Activated CD4-positive, alpha-beta T cell treated with anti-CD3 and anti-CD28 coated beads, Interleukin-10, Interleukin-2, amounts not matched to agents 100 ng/mL and 50 ng/mL, durations not matched to agents 16 hours and 8 hours (primary cell): ENCODE measurements at regions not wholly inside any gene's neighbourhood (a gene's known extent, or its start where the extent isn't known, plus 50 kb on each side); places are given as distances from the start of the nearest gene placed in this dataset.

Source experiments
- DNase-seq: peaks from one replicate; pipeline ENCODE4 v3.0.0-alpha.2; 2020

DNA sequence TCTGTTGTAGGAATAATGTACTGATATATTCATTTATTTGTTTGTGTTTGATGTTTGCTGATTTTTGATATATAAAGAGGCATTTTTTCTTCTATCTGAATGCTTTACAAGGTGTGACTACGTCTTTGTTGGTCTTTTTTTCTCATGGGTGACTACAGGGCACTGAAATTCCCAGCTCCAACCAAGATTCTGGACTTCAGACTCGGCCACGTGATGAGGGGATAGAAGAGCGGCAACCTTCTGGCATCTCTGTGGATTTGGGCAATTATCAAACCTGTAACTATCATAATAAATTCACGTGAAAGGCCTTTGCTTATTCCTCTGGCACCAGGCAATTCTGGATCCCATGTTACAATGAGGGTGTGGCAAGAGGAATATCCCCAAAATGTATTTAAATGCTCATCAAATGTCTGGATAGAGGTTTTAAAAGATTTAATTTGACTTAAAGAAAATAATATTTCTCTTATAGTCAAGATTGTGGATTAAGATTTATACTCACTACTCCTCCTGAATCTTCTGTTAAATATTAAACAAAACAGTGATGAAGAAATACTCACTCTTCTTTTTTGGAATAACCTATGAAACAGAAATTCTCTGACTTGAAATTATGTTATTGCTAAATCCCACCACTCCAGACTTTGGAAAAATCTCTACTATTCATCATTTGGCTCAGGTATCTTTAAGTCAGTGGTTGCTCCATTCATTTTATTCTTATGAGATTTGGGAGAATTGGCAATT is 276.3 kb downstream of the GPR37 start:
- DNase-seq, result no peak

DNA sequence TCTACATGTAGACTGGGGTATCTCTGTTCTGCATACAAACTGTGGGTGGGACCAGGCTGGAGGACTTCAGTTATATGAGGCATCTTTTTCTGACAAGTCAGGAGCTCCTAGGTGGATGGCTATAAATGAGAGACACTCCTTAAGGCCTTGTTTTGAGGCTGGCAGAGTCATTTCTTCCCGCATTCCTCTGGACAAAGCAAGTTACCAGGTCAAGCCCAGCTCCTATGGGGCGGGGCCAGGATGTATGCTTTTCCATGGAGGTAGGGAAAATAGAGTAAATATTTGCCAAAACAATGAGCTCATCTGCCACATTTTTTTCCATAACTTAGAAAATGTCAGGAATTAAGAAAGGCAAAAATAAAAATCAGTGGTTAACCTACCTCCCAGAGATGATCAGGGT is 283.4 kb downstream of the GPR37 start:
- no peak for DNase-seq

DNA sequence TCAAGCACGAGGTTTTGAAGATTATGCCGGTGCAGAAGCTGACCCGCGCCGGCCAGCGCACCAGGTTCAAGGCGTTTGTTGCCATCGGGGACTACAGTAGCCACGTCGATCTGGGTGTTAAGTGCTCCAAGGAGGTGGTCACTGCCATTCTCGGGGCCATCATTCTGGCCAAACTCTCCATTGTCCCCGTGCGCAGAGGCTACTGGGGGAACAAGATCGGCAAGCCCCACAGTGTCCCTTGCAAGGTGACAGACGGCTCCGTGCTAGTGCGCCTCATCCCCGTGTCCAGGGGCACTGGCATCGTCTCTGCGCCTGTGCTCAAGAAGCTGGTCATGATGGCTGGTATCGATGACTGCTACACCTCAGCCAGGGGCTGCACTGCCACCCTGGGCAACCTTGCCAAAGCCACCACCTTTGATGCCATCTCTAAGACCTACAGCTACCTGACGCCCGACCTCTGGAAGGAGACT is 284.7 kb downstream of the GPR37 start:
- DNase-seq, result no peak

DNA sequence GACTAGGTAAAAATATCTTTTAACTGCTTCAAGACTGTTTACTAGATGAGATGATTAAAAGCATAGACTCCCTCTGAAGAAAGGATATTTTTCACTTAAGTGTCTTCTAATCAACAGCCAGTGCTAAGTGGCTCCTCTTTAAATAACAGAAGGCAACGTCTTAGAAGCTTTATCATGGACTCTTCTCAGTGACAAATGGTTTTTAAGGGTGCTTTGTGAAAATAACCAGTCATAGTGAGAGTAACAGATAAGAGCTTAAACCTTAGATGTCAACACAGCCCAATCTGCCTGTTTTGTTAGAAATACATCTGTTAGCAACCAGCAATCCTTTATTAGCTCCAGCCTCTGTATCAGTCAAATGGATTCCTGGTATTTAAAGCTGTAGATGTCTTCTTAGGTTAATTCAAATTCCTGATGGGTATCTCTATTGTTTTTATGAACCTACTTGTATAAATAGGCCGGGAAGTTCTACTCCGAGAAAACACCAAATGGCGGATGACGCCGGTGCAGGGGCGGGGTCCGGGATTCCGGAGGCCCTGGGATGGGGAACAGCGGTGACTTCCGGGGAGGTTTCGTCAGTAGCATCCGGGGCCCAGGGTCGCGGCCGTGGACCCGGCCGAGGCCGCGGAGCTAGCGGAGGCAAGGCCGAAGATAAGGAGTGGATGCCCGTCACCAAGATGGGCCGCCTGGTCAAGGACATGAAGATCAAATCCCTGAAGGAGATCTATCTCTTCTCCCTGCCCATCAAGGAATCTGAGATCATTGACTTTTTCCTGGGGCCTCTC is 285.4 kb downstream of the GPR37 start:
- no peak for DNase-seq

DNA sequence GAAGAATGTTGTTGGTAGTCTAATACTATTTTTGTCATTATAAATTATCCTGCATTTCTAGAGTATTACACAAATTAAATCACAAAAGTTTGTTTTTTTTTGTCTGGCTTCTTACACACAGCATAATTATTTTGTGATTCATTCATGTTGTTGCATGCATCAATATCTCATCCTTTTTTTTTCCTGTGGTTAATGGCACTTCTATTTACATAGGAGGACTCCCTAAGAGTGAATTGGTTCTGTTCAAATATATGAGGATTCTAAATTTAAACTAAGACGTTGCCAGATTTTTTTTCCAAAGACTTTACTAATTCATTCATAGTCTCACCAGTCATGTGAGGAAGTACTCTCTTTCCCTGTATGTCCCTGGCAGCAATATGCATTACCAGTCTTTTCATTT is 303.3 kb downstream of the GPR37 start:
- DNase-seq, result no peak

DNA sequence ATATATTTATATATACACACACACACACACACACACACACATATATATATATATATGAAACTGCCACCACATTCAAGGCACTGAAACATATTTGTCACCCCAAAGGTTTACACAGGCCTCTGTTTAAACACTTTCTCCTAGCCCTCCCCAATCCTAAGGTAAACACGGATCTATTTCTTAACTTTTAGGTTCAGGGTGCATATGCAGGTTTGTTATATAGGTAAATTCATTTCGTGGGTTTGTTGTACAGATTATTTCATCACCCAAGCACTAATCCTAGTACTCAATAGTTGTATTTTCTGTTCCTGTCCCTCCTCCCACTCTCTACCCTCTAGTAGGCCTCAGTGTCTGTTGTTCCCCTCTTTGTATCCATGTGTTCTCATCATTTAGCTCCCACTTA is 305.0 kb downstream of the GPR37 start:
- DNase-seq, result no peak

DNA sequence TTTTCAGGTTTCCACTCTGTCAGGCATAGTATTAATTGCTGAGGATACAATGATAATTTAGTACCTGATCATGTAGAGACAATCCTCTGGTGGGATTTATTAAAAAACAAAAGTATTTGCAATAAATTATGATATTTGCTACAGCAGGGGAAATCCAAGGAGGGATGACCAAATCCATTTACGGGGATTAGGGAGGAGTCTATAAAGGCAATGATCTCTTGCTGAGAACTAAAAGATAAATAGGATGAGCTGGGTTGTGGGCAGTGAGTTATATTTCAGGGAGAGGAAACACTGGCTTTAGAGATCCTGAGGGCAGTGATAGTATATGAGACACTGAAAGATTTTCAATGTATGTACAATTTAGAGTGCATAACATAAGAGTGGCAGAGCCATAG is 305.5 kb downstream of the GPR37 start:
- no peak for DNase-seq

DNA sequence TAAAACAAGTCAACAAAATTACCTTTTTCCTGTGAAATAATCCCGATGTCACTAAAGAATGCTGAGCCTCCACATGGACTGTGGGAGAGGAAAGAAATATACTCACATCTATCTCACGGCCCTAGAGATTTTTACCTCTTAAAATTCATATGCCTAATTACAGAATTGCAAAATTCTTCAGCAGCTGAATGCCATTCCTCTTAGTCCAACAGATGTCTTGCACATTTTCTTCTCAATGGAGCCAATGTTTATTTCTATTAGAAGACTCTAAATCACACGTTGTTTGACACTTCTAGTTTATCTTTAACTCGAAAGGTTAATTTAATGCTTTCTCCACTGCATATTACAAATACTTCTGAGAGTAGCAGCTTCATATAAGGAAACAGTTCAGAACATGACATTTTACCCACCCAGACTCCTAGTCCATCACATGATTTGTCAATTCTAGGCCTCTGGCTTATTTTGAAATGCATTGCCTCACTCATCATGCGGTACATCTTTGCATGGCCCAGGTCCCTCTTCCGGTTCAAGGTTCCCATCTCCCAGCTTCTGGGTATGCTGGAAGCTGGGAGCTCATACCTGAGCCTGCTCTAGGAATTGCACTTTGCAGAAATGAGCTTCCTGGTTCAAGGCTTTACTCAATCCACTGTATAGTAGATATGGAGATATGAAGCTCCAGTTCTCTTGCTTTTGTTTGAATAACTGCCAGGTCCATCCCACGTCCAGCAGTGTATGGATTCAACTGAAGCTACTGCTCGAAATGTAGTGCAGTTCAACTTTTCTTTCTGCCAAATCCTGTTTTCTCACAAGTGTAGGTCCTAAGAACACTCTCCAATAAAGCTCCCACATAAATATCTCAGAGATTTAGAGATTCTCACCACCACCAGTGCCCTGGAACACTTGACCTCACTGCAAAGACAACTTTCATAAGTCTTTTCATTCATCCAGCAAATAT is 306.2 kb downstream of the GPR37 start:
- no peak for DNase-seq

DNA sequence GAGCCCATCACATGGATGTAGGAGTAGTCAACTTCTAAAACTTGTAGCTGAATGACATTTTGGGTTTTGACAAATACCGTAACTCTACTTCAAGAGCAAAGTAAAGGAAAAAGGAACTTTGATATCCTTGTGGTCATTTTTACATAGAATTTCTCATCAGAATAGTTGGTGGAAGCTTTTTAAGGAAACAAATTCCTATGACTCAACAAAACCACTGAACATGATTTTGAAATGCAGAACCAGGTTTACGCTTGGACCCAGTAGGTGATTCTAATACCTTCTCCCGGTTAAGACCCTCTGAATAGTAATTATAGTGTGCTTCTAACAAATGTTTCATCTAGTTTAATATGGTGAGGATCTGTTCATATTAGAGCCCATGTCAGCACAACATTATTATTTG is 307.8 kb downstream of the GPR37 start:
- DNase-seq, result no peak

DNA sequence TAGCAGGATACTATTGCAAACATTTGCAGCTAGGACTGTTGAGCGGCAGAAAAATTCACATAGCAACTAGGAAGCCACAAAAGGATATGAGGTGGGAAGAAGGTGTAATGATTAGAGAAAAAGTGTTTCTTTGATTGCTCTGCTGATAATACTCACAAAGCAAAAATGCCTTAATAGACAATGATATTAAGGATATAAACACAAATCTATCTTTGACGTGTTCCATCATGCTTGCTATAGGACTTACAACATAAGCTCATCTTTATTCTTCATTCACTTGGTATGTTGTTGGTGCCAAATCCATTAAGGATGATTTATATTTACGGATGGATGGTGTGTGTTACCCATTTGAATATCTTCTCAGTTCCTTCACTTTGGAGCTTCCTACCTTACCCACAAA is 309.3 kb downstream of the GPR37 start:
- DNase-seq, result no peak

DNA sequence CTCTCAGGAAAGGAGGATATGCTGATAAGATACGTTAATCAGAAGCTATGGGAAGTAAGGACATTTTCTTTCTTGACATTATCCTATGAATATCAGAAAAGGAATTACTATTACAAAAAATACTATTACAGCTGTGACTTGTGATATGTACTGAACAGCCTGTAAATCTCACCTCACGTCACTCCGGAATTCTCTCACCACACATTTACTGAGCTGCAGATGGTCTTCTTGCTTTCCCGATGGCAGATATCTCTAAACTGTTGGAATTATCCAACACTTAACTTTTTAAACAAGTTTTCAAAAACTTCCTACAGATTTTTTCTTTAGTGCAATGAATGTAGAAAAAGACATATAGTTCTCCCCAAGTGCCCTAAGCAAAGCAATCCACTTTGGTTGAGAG is 313.4 kb downstream of the GPR37 start:
- DNase-seq, result no peak

DNA sequence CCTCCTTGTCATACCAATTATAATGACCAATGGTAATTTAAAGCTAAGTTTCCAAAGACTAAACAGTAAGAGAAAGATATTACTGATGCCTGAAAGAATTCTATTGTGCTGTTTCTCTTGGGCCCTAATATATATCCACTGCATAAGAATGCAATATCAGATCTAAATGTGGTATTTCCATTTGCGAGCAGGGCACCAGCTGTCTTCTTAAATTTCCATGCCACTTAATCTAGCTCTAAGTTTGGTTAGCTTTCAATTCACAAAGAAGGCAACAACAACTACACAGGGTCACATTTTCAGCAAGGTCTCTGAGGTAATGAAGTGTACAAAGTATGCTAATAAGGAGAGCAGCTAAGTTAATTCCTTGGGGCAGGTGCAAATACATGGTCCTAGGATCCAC is 315.7 kb downstream of the GPR37 start:
- no peak for DNase-seq

DNA sequence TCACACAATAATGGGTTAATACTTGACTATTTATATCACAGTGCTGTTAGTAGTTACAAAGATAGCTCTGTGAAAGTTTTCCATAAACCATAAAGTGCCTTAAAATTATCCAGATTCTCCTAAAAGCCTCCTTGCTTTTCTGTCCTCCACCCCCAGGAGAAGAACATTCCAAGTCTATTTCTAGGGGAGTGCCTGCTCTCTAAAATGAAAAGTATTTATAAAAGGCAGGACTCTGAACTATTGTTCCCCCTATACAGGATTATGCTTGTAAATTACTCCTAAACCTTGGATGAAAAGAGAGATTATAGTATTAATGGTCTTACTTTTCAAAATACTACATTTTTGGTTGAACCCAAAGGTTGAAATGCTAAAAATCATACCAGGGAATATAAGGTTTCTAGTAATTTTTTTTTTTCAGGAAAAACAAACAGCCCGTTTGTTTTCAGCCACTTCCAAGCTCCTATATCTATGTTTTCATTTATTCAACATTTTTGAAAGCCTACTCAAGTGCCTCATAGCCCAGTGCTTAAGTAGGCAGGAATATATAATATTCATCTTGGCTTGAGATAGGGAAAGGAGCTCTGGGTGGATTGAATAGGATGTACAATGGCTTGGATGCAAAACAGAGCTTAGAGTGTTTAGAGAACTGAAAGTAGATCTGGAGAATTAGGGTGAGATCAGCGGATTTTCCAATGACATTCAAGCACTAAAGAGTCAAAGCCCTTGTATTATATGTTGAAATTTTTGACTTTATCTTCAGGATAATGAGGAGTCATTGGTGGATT is 320.7 kb downstream of the GPR37 start:
- DNase-seq, result no peak

DNA sequence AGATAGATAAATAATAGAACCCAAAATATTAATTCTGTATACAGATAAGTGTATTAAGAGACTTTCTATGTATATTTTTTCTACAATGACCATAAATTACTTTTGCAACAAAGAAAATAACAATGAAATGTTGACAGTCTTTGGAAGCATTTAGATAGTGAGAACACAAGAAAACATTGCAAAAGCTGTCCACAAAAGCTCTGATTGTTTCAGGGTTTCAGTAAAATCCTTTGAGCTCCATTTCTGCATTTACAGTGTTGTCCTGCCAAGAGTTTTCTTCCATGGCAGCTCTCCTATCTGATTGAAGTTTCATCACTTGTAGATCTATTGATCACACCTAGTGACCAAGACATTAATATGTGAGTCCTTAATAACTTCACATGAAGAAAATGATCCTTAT is 321.8 kb downstream of the GPR37 start:
- no peak for DNase-seq

DNA sequence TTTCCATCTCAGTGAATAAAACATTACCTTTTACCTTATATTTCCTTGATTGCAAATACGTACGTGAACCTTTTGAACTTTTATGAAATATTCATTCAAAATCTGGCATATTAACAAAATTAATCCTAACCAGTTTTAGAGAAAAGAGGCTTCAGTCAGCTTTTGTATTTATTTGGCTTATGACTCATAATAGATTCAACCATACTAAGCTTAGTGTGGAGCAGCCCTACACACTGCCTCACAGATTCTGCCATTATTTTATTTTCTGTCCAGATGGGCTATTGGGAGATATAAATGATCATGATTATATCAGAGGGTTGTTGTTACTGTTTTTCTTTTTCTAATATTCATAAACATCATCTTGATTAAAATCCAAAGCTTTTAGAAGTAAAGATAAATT is 325.5 kb downstream of the GPR37 start:
- no peak for DNase-seq

DNA sequence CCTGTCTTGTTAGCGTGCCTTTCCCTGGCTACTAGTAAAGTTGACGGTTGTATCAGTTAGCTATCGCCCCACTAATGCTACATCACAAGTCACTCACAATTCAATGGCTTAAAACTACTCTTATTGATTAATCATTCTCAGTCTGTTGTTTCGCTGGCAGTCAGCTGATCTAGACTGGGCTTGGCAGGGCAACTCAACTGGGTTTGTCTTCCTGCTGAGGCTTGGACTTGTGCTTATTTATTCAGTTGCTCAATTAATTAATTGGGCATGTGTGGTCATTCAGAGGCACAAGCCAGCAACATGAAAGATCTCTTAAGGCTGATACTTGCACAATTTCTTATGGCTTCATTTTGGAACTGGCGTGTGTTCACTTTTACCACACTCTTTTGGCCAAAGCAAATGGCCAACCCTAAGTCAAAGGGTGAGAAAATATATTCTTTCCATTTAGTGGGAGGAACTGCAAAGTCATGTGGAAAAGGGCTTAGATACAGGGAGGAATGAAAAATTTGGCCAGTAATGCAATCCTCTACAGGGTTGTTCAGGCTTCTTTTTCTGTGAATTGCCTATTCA is 333.5 kb downstream of the GPR37 start:
- DNase-seq, result no peak

DNA sequence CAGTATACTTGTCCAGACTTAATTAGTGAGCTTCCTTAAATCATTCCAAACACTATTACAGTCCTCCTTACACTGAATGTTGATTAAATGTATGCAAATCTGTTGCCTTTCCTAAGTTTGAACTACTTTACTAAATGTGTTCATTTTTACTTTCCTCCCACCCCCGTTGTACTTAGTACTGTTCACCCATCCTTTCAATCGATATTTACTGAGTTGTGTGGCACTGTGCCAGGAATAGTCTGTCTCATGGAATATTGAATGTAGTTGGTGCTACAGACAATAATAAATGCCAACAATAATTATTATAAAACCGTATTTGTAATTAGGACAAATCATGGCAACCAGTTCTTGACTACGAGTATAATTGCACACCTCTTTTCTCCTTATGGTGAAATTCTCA is 335.7 kb downstream of the GPR37 start:
- DNase-seq, result no peak

DNA sequence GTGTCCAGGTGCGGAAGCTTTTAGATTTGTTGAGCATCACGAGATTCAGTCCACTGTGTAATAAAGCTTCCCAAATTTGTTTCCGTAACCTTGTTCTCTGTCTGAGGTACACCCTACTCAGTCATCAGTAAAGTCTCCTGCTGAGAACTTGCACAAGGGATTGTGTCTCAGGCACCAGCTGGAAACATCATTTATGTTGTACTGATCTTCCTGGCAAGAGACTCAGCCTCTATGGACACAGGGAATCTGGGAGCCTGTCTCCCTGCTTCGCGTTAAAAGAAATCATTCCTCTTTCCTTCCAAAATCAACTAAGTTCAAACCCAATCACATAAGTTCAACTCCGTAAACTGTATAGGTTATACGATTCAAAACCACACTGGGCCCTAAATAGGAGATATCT is 336.8 kb downstream of the GPR37 start:
- no peak for DNase-seq

DNA sequence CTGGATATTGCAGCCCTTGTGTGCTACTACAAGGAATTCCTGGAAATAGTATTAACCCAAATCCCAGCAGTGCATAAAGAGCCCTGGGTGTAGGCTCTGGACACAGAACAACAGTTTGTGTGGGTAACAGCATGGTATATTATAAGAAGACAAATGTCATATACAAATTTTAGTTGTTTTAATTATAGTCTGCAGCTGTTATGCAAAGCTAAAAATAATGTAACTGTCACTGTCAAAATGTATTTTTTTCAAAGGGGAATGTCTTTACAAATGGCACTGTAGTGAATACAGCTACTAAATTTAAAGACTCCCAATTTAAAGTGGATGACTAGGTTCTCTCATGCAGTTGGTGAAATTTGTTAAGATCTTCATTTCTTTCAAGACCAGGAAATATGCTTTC is 339.0 kb downstream of the GPR37 start:
- DNase-seq, result no peak

DNA sequence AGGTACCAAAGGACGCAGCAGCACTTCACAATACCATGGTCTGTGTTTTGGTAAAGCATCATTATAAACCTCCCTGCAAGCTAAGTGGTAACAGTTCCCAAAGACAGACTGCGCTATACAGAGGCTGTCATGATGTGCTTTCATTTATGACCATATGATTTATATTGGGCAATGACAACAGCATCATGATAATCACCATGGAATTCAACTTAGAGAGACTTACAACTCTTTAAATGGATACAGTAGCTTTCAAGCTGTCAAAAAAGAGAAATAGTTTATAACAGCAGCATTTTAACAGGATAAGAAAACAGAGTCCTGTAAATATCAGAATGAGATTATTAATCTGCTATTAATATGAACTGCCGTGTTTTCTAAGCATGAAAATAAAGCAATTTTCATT is 341.7 kb downstream of the GPR37 start:
- DNase-seq, result no peak

DNA sequence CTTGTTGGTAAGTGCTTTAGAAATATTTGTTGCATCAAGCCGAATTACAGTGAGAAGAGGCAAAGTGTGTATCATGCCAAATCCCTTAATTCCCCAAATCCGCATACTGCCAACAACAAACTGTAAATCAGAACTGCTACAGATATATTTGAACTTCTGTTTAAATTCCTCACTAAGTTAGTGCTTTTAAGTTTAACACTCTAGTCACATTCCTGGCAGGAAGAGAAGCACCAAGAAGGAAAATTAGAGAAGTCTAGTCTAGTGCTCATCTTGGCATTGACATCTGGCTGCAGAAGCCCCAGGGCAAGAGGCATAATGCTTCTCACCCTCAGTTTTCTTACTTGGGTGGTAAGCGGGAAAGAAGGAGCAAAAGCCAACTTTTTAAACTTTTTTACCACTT is 343.5 kb downstream of the GPR37 start:
- no peak for DNase-seq

DNA sequence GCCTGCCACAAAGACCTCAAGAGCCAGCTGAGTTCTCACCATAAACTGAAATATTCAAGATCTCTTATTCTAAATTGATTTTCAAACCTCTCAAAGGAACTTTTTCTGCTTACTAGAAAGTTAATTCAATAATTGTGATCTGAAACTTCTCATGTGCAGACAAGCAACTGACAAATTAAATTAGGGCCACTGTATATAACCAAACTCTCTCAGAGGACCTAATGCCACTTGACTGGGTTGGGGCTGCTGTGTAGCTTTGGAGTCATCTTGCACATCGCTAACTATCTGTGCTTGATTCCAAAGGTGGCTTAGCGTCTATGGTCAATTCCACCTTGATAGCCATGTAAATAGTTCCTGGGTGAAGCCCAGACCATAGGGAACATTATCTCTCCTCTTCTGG is 345.2 kb downstream of the GPR37 start:
- DNase-seq, result no peak
